SK-N-DZ (cell line): ENCODE measurements at regions not wholly inside any gene's neighbourhood (a gene's known extent, or its start where the extent isn't known, plus 50 kb on each side); places are given as distances from the start of the nearest gene placed in this dataset.

ENCODE experiments used
- DNase-seq: peaks from one replicate; pipeline ENCODE4 v3.0.0-alpha.2; 2015; ENCODE audit warnings: low spot score

- DNase-seq: no peak
These were observed 128.0 kb downstream of the ETS2 start for GRCh38 chr21:38933731-38934130.

- no peak for DNase-seq
These were observed 125.6 kb downstream of the ETS2 start for GRCh38 chr21:38931291-38931690.

GRCh38 chr21:38930853-38931252, 125.1 kb downstream of the ETS2 start:
- DNase-seq: no peak

GRCh38 chr21:38930066-38930465, 124.3 kb downstream of the ETS2 start:
- peak; percentile 59 for DNase-seq

- no peak for DNase-seq
These were observed 123.9 kb downstream of the ETS2 start for GRCh38 chr21:38929652-38930051.

GRCh38 chr21:38929142-38929541, 123.4 kb downstream of the ETS2 start:
- DNase-seq: no peak

- no peak for DNase-seq
These were observed 122.0 kb downstream of the ETS2 start for GRCh38 chr21:38927776-38928175.

- no peak for DNase-seq
These were observed 120.2 kb downstream of the ETS2 start for GRCh38 chr21:38925923-38926322.

- DNase-seq: no peak
These were observed 119.7 kb downstream of the ETS2 start for GRCh38 chr21:38925478-38925877.

- DNase-seq: no peak
These were observed 119.2 kb downstream of the ETS2 start for GRCh38 chr21:38924954-38925353.

- no peak for DNase-seq
These were observed 117.7 kb downstream of the ETS2 start for GRCh38 chr21:38923429-38923828.

GRCh38 chr21:38922474-38923235, 116.9 kb downstream of the ETS2 start:
- DNase-seq: no peak

GRCh38 chr21:38921511-38922251, 116.0 kb downstream of the ETS2 start:
- DNase-seq: no peak

GRCh38 chr21:38920631-38921398, 115.1 kb downstream of the ETS2 start:
- no peak for DNase-seq

- no peak for DNase-seq
These were observed 113.0 kb downstream of the ETS2 start for GRCh38 chr21:38918607-38919346.

- no peak for DNase-seq
These were observed 111.5 kb downstream of the ETS2 start for GRCh38 chr21:38917043-38917774.

GRCh38 chr21:38916214-38916964, 110.7 kb downstream of the ETS2 start:
- DNase-seq: no peak

- no peak for DNase-seq
These were observed 109.8 kb downstream of the ETS2 start for GRCh38 chr21:38915546-38915945.

GRCh38 chr21:38914528-38915293, 109.0 kb downstream of the ETS2 start:
- no peak for DNase-seq
